ENCODE measurements at regions not wholly inside any gene's neighbourhood (a gene's known extent, or its start where the extent isn't known, plus 50 kb on each side); places are given as distances from the start of the nearest gene placed in this dataset.

- TF ChIP-seq POLR2A (IDR thresholded peaks at IDR 0.05; ENCODE audit: control extremely low read depth in 1 of 2, low read depth in 2 of 2, low read length in 2 of 2) (no peak), GABPA (IDR thresholded peaks at IDR 0.05; ENCODE audit: borderline replicate concordance, insufficient read depth, low read length) (no peak), EZH2 (IDR thresholded peaks at IDR 0.05; ENCODE audit: low read depth, low read length, severe bottlenecking) (no peak), EP300 (IDR thresholded peaks at IDR 0.05; ENCODE audit: borderline replicate concordance in 1 of 2, low read depth in 2 of 2, low read length in 2 of 2) (no peak), MAFK (IDR thresholded peaks at IDR 0.05; ENCODE audit: low read depth, low read length) (no peak), USF2 (IDR thresholded peaks at IDR 0.05; ENCODE audit: low read length) (no peak), GTF2F1 (IDR thresholded peaks at IDR 0.05; ENCODE audit: borderline replicate concordance, low read depth, low read length) (no peak), CTCF (IDR thresholded peaks at IDR 0.05; ENCODE audit: control extremely low read depth in 1 of 3, insufficient read depth in 1 of 3, low read depth in 1 of 3, low read length in 3 of 3) (no peak), CEBPB (IDR thresholded peaks at IDR 0.05; ENCODE audit: low read depth, low read length) (no peak), SP2 (IDR thresholded peaks at IDR 0.05; ENCODE audit: low read length) (no peak), E2F6 (IDR thresholded peaks at IDR 0.05) (no peak), JUND (IDR thresholded peaks at IDR 0.05; ENCODE audit: low read length) (no peak)
Measured at GRCh38 chr1:219517031-219517430, 95.9 kb downstream of the ZC3H11B start.
